ENCODE measurements at regions not wholly inside any gene's neighbourhood (a gene's known extent, or its start where the extent isn't known, plus 50 kb on each side); places are given as distances from the start of the nearest gene placed in this dataset.

DNA sequence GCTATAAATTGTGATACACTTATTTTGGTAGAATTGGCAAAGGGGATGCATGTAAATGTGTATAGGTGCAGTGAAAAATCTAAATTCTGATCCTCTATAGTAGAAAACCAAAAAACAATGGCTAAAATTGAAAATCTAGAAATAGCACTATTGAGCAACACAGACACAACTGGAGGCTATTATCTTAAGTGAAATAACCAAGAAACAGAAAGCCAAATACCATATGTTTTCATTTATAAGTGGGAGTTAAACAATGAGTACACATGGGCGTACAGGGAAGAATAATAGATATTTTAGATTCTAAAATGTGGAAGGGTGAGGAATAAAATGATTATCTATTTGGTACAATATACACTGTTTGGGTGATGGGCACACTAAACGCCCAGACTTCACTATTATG, 183.2 kb upstream of the TUSC1 start:
- TF ChIP-seq, protein P1, sequence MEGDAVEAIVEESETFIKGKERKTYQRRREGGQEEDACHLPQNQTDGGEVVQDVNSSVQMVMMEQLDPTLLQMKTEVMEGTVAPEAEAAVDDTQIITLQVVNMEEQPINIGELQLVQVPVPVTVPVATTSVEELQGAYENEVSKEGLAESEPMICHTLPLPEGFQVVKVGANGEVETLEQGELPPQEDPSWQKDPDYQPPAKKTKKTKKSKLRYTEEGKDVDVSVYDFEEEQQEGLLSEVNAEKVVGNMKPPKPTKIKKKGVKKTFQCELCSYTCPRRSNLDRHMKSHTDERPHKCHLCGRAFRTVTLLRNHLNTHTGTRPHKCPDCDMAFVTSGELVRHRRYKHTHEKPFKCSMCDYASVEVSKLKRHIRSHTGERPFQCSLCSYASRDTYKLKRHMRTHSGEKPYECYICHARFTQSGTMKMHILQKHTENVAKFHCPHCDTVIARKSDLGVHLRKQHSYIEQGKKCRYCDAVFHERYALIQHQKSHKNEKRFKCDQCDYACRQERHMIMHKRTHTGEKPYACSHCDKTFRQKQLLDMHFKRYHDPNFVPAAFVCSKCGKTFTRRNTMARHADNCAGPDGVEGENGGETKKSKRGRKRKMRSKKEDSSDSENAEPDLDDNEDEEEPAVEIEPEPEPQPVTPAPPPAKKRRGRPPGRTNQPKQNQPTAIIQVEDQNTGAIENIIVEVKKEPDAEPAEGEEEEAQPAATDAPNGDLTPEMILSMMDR (IDR thresholded peaks at IDR 0.05), result no peak
- TF ChIP-seq POLR2A (IDR thresholded peaks at IDR 0.05), result no peak
